ENCODE measurements at regions not wholly inside any gene's neighbourhood (a gene's known extent, or its start where the extent isn't known, plus 50 kb on each side); places are given as distances from the start of the nearest gene placed in this dataset.
A peak's percentile ranks its signal among the peaks of the same experiment; 100 is the strongest.
"Not testable (repeated sequence)": the region's sequence is repeated elsewhere in the genome, so short reads cannot be mapped to it uniquely, and the experiment has no call there.

- POLR2A ChIA-PET; H3K4me3 Mint-ChIP-seq; H3K27me3 Mint-ChIP-seq; intact Hi-C loops (cut with DNase I, micrococcal nuclease); H3K27ac Mint-ChIP-seq; CTCF ChIA-PET; H3K4me1 Mint-ChIP-seq; H3K9me3 Mint-ChIP-seq (ENCODE audit: low read depth); DNase-seq; ATAC-seq: not testable (repeated sequence)
- peaks cover 13% of the 10 kb centered on the region for H3K36me3 Mint-ChIP-seq (ENCODE audit: low read depth)
Measured at GRCh38 chr7:66489065-66489464, 139.6 kb upstream of the KCTD7 start.

- H3K4me1 Mint-ChIP-seq; CTCF ChIA-PET; POLR2A ChIA-PET; H3K9me3 Mint-ChIP-seq (ENCODE audit: low read depth); DNase-seq; H3K4me3 Mint-ChIP-seq; ATAC-seq; H3K27me3 Mint-ChIP-seq; H3K27ac Mint-ChIP-seq: not testable (repeated sequence)
- intact Hi-C loops (cut with DNase I, micrococcal nuclease): loop anchor here in 1 of 2 experiments (5.0 to 10.0 kb wide), 2 partner anchors 375 to 737 kb away; partner anchors contain the start of gene CRCP
- H3K36me3 Mint-ChIP-seq (ENCODE audit: low read depth): peaks cover 11% of the 10 kb centered on the region
Measured at GRCh38 chr7:66489741-66490140, 138.9 kb upstream of the KCTD7 start.

GRCh38 chr7:66490979-66491378, 137.7 kb upstream of the KCTD7 start:
- H3K4me3 Mint-ChIP-seq; H3K27me3 Mint-ChIP-seq; ATAC-seq; DNase-seq; H3K4me1 Mint-ChIP-seq; H3K9me3 Mint-ChIP-seq (ENCODE audit: low read depth); CTCF ChIA-PET; H3K36me3 Mint-ChIP-seq (ENCODE audit: low read depth); POLR2A ChIA-PET; H3K27ac Mint-ChIP-seq: not testable (repeated sequence)
- intact Hi-C loops (cut with DNase I, micrococcal nuclease): loop anchor here in 1 of 2 experiments (5.0 to 10.0 kb wide), 2 partner anchors 376 to 739 kb away; partner anchors contain the start of gene CRCP

- Mint-ChIP-seq H3K27ac (peak overlapping the region; percentile 97), H3K4me3 (peak overlapping the region; percentile 94)
- H3K4me1 Mint-ChIP-seq; ATAC-seq; POLR2A ChIA-PET; H3K9me3 Mint-ChIP-seq (ENCODE audit: low read depth); H3K36me3 Mint-ChIP-seq (ENCODE audit: low read depth); CTCF ChIA-PET; DNase-seq; H3K27me3 Mint-ChIP-seq: not testable (repeated sequence)
- intact Hi-C loops (cut with DNase I, micrococcal nuclease): loop anchor here (2.0 to 10.0 kb wide), 4 partner anchors 38 to 740 kb away; partner anchors contain the start of gene CRCP (in 1 of the 2)
Measured at GRCh38 chr7:66492405-66492804, 136.3 kb upstream of the KCTD7 start.

- H3K27ac Mint-ChIP-seq: peak overlapping the region; percentile 97
- H3K36me3 Mint-ChIP-seq (ENCODE audit: low read depth): peaks cover 7% of the 10 kb centered on the region
- peak; percentile 94 for ATAC-seq
- peak overlapping the region; percentile 94 for H3K4me3 Mint-ChIP-seq
- no peaks in the 10 kb centered on the region for H3K27me3 Mint-ChIP-seq
- DNase-seq: peak; percentile 98
- peaks cover 4% of the 10 kb centered on the region for H3K4me1 Mint-ChIP-seq
- ChIA-PET CTCF (interaction anchor here (0.6 to 1.3 kb wide), 8 partner anchors 10 to 351 kb away, joined by 3 to 5 read pairs (median 4); no protein-coding TSS in a partner anchor), POLR2A (interaction anchor here (0.7 to 1.1 kb wide), 3 partner anchors 34 to 351 kb away, joined by 3 to 5 read pairs (median 4); no protein-coding TSS in a partner anchor)
- intact Hi-C loops (cut with DNase I, micrococcal nuclease): loop anchor here (1.0 to 10.0 kb wide), 17 partner anchors 39 to 809 kb away; partner anchors contain the start of genes ASL (in 1 of the 2), CRCP (in 1 of the 2), GUSB (in 1 of the 2) and KCTD7 (in 1 of the 2)
- H3K9me3 Mint-ChIP-seq (ENCODE audit: low read depth): no peaks in the 10 kb centered on the region
Measured at GRCh38 chr7:66493235-66494205, 135.2 kb upstream of the KCTD7 start.

- CTCF ChIA-PET: no interaction called here
- intact Hi-C loops (cut with DNase I, micrococcal nuclease): loop anchor here in 1 of 2 experiments (10.0 kb wide), 1 partner anchor 383 kb away; the partner anchor contains the start of gene CRCP
- DNase-seq (no peak), ATAC-seq (no peak)
- H3K27me3 Mint-ChIP-seq: no peaks in the 10 kb centered on the region
- POLR2A ChIA-PET: no interaction called here
- peaks cover 2% of the 10 kb centered on the region for H3K4me1 Mint-ChIP-seq
- H3K36me3 Mint-ChIP-seq (ENCODE audit: low read depth): peaks cover 3% of the 10 kb centered on the region
- H3K27ac Mint-ChIP-seq: no peak overlapping the region
- no peak overlapping the region for H3K4me3 Mint-ChIP-seq
- no peaks in the 10 kb centered on the region for H3K9me3 Mint-ChIP-seq (ENCODE audit: low read depth)
Measured at GRCh38 chr7:66497346-66497745, 131.3 kb upstream of the KCTD7 start.

GRCh38 chr7:66500087-66500486, 128.6 kb upstream of the KCTD7 start:
- ATAC-seq (peak; percentile 82), DNase-seq (peak; percentile 43)
- Mint-ChIP-seq H3K27ac (no peak overlapping the region), H3K4me3 (no peak overlapping the region), H3K9me3 (ENCODE audit: low read depth) (no peaks in the 10 kb centered on the region), H3K36me3 (ENCODE audit: low read depth) (no peaks in the 10 kb centered on the region), H3K4me1 (peaks cover 2% of the 10 kb centered on the region), H3K27me3 (no peaks in the 10 kb centered on the region)
- POLR2A ChIA-PET: no interaction called here
- intact Hi-C loops (cut with DNase I, micrococcal nuclease): no loop called here
- CTCF ChIA-PET: interaction anchor here (0.7 kb wide), 1 partner anchor 36 kb away, joined by 4 read pairs; no protein-coding TSS in a partner anchor

- POLR2A ChIA-PET: no interaction called here
- DNase-seq (no peak), ATAC-seq (no peak)
- Mint-ChIP-seq H3K4me3 (no peak overlapping the region), H3K27me3 (peaks cover 2% of the 10 kb centered on the region), H3K9me3 (ENCODE audit: low read depth) (no peaks in the 10 kb centered on the region), H3K4me1 (peaks cover 4% of the 10 kb centered on the region), H3K27ac (no peak overlapping the region), H3K36me3 (ENCODE audit: low read depth) (no peaks in the 10 kb centered on the region)
- CTCF ChIA-PET: no interaction called here
- intact Hi-C loops (cut with DNase I, micrococcal nuclease): no loop called here
Measured at GRCh38 chr7:66502230-66503035, 126.2 kb upstream of the KCTD7 start.

GRCh38 chr7:66503036-66503370, 125.7 kb upstream of the KCTD7 start:
- intact Hi-C loops (cut with DNase I, micrococcal nuclease): no loop called here
- DNase-seq (no peak), ATAC-seq (no peak)
- Mint-ChIP-seq H3K27ac (no peak overlapping the region), H3K9me3 (ENCODE audit: low read depth) (no peaks in the 10 kb centered on the region), H3K36me3 (ENCODE audit: low read depth) (no peaks in the 10 kb centered on the region), H3K27me3 (peaks cover 3% of the 10 kb centered on the region), H3K4me1 (peaks cover 4% of the 10 kb centered on the region), H3K4me3 (no peak overlapping the region)
- CTCF ChIA-PET: no interaction called here
- POLR2A ChIA-PET: no interaction called here

GRCh38 chr7:66503551-66504031, 125.1 kb upstream of the KCTD7 start:
- Mint-ChIP-seq H3K4me3 (no peak overlapping the region), H3K4me1 (peaks cover 4% of the 10 kb centered on the region), H3K36me3 (ENCODE audit: low read depth) (no peaks in the 10 kb centered on the region), H3K27me3 (peaks cover 3% of the 10 kb centered on the region), H3K9me3 (ENCODE audit: low read depth) (no peaks in the 10 kb centered on the region), H3K27ac (no peak overlapping the region)
- no peak for ATAC-seq
- DNase-seq: no peak
- intact Hi-C loops (cut with DNase I, micrococcal nuclease): no loop called here
- ChIA-PET CTCF (no interaction called here), POLR2A (no interaction called here)

- peaks cover 5% of the 10 kb centered on the region for H3K27me3 Mint-ChIP-seq
- DNase-seq: no peak
- H3K4me3 Mint-ChIP-seq: no peak overlapping the region
- H3K36me3 Mint-ChIP-seq (ENCODE audit: low read depth): no peaks in the 10 kb centered on the region
- ChIA-PET POLR2A (no interaction called here), CTCF (no interaction called here)
- no peak overlapping the region for H3K27ac Mint-ChIP-seq
- H3K4me1 Mint-ChIP-seq: peaks cover 4% of the 10 kb centered on the region
- H3K9me3 Mint-ChIP-seq (ENCODE audit: low read depth): no peaks in the 10 kb centered on the region
- ATAC-seq: no peak
- intact Hi-C loops (cut with DNase I, micrococcal nuclease): no loop called here
Measured at GRCh38 chr7:66504131-66504530, 124.5 kb upstream of the KCTD7 start.
